ENCODE measurements at regions not wholly inside any gene's neighbourhood (a gene's known extent, or its start where the extent isn't known, plus 50 kb on each side); places are given as distances from the start of the nearest gene placed in this dataset.

DNA sequence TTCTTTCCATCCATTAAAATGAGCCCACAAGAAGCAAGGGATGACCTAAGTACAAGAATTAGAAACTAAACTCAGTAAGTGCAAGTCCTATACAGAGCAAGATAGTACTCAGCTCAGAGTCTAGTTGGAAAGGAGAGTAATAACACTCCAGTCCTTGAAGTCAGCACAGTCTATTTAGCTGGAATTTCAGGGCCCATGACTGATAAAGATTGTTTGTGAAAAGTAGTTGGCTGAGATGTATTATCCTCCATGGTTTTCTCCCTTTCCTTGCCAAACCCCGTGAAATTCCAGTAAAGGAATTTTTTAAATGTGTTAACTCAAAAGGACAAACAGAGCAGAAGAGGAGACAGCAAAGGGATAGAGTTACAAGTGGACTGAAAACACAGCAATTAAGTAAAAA is 127.2 kb upstream of the STT3B start:
- ATAC-seq (ENCODE audit: low FRiP score in 2 of 2): no peak
- TF ChIP-seq, protein P1, sequence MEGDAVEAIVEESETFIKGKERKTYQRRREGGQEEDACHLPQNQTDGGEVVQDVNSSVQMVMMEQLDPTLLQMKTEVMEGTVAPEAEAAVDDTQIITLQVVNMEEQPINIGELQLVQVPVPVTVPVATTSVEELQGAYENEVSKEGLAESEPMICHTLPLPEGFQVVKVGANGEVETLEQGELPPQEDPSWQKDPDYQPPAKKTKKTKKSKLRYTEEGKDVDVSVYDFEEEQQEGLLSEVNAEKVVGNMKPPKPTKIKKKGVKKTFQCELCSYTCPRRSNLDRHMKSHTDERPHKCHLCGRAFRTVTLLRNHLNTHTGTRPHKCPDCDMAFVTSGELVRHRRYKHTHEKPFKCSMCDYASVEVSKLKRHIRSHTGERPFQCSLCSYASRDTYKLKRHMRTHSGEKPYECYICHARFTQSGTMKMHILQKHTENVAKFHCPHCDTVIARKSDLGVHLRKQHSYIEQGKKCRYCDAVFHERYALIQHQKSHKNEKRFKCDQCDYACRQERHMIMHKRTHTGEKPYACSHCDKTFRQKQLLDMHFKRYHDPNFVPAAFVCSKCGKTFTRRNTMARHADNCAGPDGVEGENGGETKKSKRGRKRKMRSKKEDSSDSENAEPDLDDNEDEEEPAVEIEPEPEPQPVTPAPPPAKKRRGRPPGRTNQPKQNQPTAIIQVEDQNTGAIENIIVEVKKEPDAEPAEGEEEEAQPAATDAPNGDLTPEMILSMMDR (IDR thresholded peaks at IDR 0.05): no peak
- TF ChIP-seq POLR2A (IDR thresholded peaks at IDR 0.05) (no peak), POLR2AphosphoS5 (IDR thresholded peaks at IDR 0.05) (no peak), EP300 (IDR thresholded peaks at IDR 0.05) (no peak)
- no peak overlapping the region for H3K4me3 ChIP-seq

DNA sequence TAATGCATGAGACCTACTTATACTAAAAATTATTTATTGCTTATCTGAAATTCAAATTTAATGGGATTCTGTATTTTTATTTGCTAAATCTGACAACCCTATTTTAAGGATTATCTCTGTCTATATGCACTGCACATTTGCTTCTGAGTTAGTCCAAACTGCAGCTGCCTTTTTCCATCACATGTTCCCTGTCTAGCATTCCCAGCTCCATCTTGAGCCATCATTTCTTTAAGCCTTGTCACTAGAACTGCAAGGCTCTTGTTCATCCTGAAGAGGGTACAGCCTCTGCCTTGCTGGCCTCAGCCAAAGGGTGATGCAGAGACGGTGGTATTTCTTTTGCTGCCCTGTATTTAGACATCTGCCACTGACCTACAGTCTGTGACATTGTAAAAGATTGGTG is 125.8 kb upstream of the STT3B start:
- no peak overlapping the region for H3K27ac ChIP-seq
- WGBS, 2 donors: 84 to 96% methylated on average over 1 of the region's 1 CpG
- H3K4me3 ChIP-seq: no peak overlapping the region
- H3K36me3 ChIP-seq: no peaks in the 10 kb centered on the region
- TF ChIP-seq POLR2AphosphoS5 (IDR thresholded peaks at IDR 0.05) (no peak), EP300 (IDR thresholded peaks at IDR 0.05) (no peak)
- TF ChIP-seq, protein P1 (IDR thresholded peaks at IDR 0.05): no peak
- ATAC-seq (ENCODE audit: low FRiP score in 2 of 2) (no peak), DNase-seq (no peak)
- H3K4me1 ChIP-seq: peaks cover 0 to 5% (median 0%) of the 10 kb centered on the region in 4 donors
- H3K27me3 ChIP-seq: no peaks in the 10 kb centered on the region
- no peaks in the 10 kb centered on the region for H3K9me3 ChIP-seq

More for the DNA sequence above, 127.2 kb upstream of the STT3B start:
- Histone ChIP-seq H3K36me3 (no peaks in the 10 kb centered on the region), H3K27me3 (no peaks in the 10 kb centered on the region), H3K4me1 (peaks cover 0 to 8% (median 0%) of the 10 kb centered on the region in 4 donors), H3K9me3 (no peaks in the 10 kb centered on the region), H3K27ac (no peak overlapping the region)
- DNase-seq: no peak
- WGBS, 2 donors: 39 to 41% methylated on average over 1 of the region's 1 CpG

DNA sequence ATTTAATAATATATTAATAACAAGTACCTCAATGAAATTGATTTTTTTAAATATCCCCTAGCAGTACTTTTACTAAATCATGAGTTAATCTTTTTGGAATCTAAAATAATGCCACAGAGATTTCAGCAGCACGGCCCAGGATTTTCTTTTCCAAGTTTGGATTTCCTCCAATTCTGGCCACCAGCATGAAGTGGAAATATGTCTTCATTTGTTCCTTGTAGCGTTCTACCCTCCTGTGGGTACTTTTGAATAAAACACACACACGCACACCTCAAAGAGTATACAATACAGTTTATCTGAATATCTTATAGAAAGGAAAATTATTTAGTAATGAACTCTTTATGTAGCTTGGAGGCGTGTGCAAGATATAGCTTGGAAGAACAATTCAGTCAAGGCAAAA is 125.1 kb upstream of the STT3B start:
- Histone ChIP-seq H3K27ac (no peak overlapping the region), H3K27me3 (no peaks in the 10 kb centered on the region), H3K4me3 (no peak overlapping the region), H3K4me1 (no peaks in the 10 kb centered on the region), H3K9me3 (no peaks in the 10 kb centered on the region), H3K36me3 (no peaks in the 10 kb centered on the region)
- DNase-seq (no peak), ATAC-seq (ENCODE audit: low FRiP score in 2 of 2) (no peak)
- 70 to 77% methylated on average over 4 of the region's 4 CpGs for WGBS, 2 donors
- TF ChIP-seq POLR2AphosphoS5 (IDR thresholded peaks at IDR 0.05) (no peak), EP300 (IDR thresholded peaks at IDR 0.05) (no peak), POLR2A (IDR thresholded peaks at IDR 0.05) (no peak)
- TF ChIP-seq, protein P1 (IDR thresholded peaks at IDR 0.05): no peak

DNA sequence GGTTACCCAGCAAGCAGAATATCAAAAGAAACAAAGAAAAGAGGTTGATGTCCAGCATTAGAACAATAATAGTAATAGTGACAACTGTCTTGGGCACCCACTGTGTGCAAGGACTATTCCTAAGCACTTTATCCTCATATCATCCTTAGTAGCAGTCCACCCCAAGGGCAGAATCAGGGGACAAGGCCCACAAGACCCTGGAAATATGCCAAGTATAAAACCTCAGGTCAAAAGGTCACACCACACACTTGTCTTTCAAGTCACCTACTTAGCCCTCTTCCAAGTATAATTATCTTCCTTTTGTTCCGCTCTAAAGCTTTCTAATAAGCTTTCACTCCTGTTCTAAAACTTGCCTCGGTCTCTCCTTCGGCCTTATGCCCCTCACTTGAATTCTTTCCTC is 124.0 kb upstream of the STT3B start:
- DNase-seq: no peak

DNA sequence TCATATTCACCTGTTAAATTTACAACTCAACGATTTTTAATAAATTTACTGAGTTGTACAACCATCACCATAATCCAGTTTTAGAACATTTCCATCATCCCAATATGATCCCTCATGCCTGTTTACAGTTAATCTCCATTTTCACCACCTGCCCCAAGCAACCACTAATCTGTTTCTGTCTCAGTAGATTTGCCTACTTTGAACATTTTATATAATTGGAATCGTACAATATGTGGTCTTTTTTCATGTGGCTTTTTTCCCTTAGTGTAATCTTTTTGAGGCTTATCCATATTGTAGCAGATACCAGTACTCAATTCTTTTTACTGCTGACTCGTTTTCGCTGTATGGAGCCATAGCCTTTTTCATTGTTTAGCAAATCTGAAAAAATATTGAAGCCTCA is 123.3 kb upstream of the STT3B start:
- 95 to 96% methylated on average over 4 of the region's 4 CpGs for WGBS, 2 donors
- Histone ChIP-seq H3K27ac (no peak overlapping the region), H3K27me3 (no peaks in the 10 kb centered on the region), H3K9me3 (no peaks in the 10 kb centered on the region), H3K4me1 (no peaks in the 10 kb centered on the region), H3K36me3 (no peaks in the 10 kb centered on the region), H3K4me3 (no peak overlapping the region)
- no peak for TF ChIP-seq EP300 (IDR thresholded peaks at IDR 0.05)
- TF ChIP-seq POLR2AphosphoS5 (IDR thresholded peaks at IDR 0.05): no peak
- TF ChIP-seq, protein P1 (IDR thresholded peaks at IDR 0.05): no peak
- ATAC-seq (ENCODE audit: low FRiP score in 2 of 2) (no peak), DNase-seq (no peak)

More for the DNA sequence above, 124.0 kb upstream of the STT3B start:
- TF ChIP-seq POLR2AphosphoS5 (IDR thresholded peaks at IDR 0.05) (no peak), EP300 (IDR thresholded peaks at IDR 0.05) (no peak), POLR2A (IDR thresholded peaks at IDR 0.05) (no peak)
- TF ChIP-seq, protein P1 (IDR thresholded peaks at IDR 0.05): no peak
- 92 to 93% methylated on average over 3 of the region's 3 CpGs for WGBS, 2 donors
- H3K36me3 ChIP-seq: no peaks in the 10 kb centered on the region
- H3K9me3 ChIP-seq: no peaks in the 10 kb centered on the region
- H3K27ac ChIP-seq: no peak overlapping the region
- H3K4me1 ChIP-seq: no peaks in the 10 kb centered on the region
- ATAC-seq (ENCODE audit: low FRiP score in 2 of 2): no peak
- no peaks in the 10 kb centered on the region for H3K27me3 ChIP-seq
- no peak overlapping the region for H3K4me3 ChIP-seq
